BLaER1 (cell line): ENCODE measurements at regions not wholly inside any gene's neighbourhood (a gene's known extent, or its start where the extent isn't known, plus 50 kb on each side); places are given as distances from the start of the nearest gene placed in this dataset.

Experiments used
- H3K27ac ChIP-seq: shearing (Covaris generic); formaldehyde crosslinking; 2 replicates; pipeline ENCODE4 v1.8.1; 2022
- H3K27me3 ChIP-seq: shearing (Covaris generic); formaldehyde crosslinking; 2 replicates; pipeline ENCODE4 v1.8.1; 2022
- H3K36me3 ChIP-seq: shearing (Covaris generic); formaldehyde crosslinking; 2 replicates; pipeline ENCODE4 v1.8.1; 2022
- H3K4me1 ChIP-seq: shearing (Covaris generic); formaldehyde crosslinking; 2 replicates; pipeline ENCODE4 v1.8.1; 2022
- H3K4me2 ChIP-seq: shearing (Covaris generic); formaldehyde crosslinking; 2 replicates; pipeline ENCODE4 v1.8.1; 2022
- H3K4me3 ChIP-seq: shearing (Covaris generic); formaldehyde crosslinking; 2 replicates; pipeline ENCODE4 v1.8.1; 2022
- H3K9ac ChIP-seq: shearing (Covaris generic); formaldehyde crosslinking; 2 replicates; pipeline ENCODE4 v1.8.1; 2022
- H3K9me3 ChIP-seq: shearing (Covaris generic); formaldehyde crosslinking; 2 replicates; pipeline ENCODE4 v1.8.1; 2022
- H4K20me1 ChIP-seq: shearing (Covaris generic); formaldehyde crosslinking; 2 replicates; pipeline ENCODE4 v1.8.1; 2022
- Cebpa-rat ChIP-seq: shearing (Covaris generic); IDR thresholded peaks from 2 replicates; pipeline ENCODE4 v1.8.1; 2022

- Histone ChIP-seq H3K27ac (no peak overlapping the region), H3K27me3 (no peaks in the 10 kb centered on the region), H3K4me2 (no peak overlapping the region), H3K4me3 (no peak overlapping the region), H3K9me3 (no peaks in the 10 kb centered on the region), H3K9ac (no peak overlapping the region), H4K20me1 (no peaks in the 10 kb centered on the region), H3K36me3 (no peaks in the 10 kb centered on the region), H3K4me1 (peaks cover 6% of the 10 kb centered on the region; the same call in 1 of the 2 replicates)
- no peak for TF ChIP-seq Cebpa-rat
Measured at GRCh38 chr13:22138947-22139346, 468.1 kb downstream of the FGF9 start.

- H3K9me3 ChIP-seq, result no peaks in the 10 kb centered on the region
- H4K20me1 ChIP-seq, result no peaks in the 10 kb centered on the region
- H3K27ac ChIP-seq, result no peak overlapping the region
- H3K27me3 ChIP-seq, result no peaks in the 10 kb centered on the region
- H3K9ac ChIP-seq, result no peak overlapping the region
- H3K36me3 ChIP-seq, result no peaks in the 10 kb centered on the region
- H3K4me2 ChIP-seq, result no peak overlapping the region
- H3K4me1 ChIP-seq, result peaks cover 6% of the 10 kb centered on the region; the same call in 1 of the 2 replicates
- no peak overlapping the region for H3K4me3 ChIP-seq
- TF ChIP-seq Cebpa-rat, result no peak
Measured at GRCh38 chr13:22141716-22142115, 470.8 kb downstream of the FGF9 start.

- no peak overlapping the region for H3K27ac ChIP-seq
- no peaks in the 10 kb centered on the region for H4K20me1 ChIP-seq
- H3K9ac ChIP-seq, result no peak overlapping the region
- peaks cover 6% of the 10 kb centered on the region; the same call in 1 of the 2 replicates for H3K4me1 ChIP-seq
- H3K4me2 ChIP-seq, result no peak overlapping the region
- H3K9me3 ChIP-seq, result peaks cover 2% of the 10 kb centered on the region; the same call in 1 of the 2 replicates
- no peak for TF ChIP-seq Cebpa-rat
- H3K36me3 ChIP-seq, result no peaks in the 10 kb centered on the region
- H3K4me3 ChIP-seq, result no peak overlapping the region
- no peaks in the 10 kb centered on the region for H3K27me3 ChIP-seq
Measured at GRCh38 chr13:22143671-22144070, 472.8 kb downstream of the FGF9 start.

GRCh38 chr13:22144806-22145205 lies 473.9 kb downstream of the FGF9 start:
- H3K9me3 ChIP-seq, result peaks cover 6% of the 10 kb centered on the region; the same call in 1 of the 2 replicates
- no peak overlapping the region for H3K27ac ChIP-seq
- peaks cover 6% of the 10 kb centered on the region; the same call in 1 of the 2 replicates for H3K4me1 ChIP-seq
- H3K4me3 ChIP-seq, result no peak overlapping the region
- H3K36me3 ChIP-seq, result no peaks in the 10 kb centered on the region
- no peak overlapping the region for H3K9ac ChIP-seq
- no peaks in the 10 kb centered on the region for H4K20me1 ChIP-seq
- no peak for TF ChIP-seq Cebpa-rat
- H3K27me3 ChIP-seq, result no peaks in the 10 kb centered on the region
- H3K4me2 ChIP-seq, result no peak overlapping the region

- Histone ChIP-seq H3K27me3 (no peaks in the 10 kb centered on the region), H3K9ac (no peak overlapping the region), H4K20me1 (no peaks in the 10 kb centered on the region), H3K4me2 (no peak overlapping the region), H3K9me3 (peaks cover 6% of the 10 kb centered on the region; the same call in 1 of the 2 replicates), H3K36me3 (no peaks in the 10 kb centered on the region), H3K4me1 (no peaks in the 10 kb centered on the region), H3K4me3 (no peak overlapping the region), H3K27ac (no peak overlapping the region)
- no peak for TF ChIP-seq Cebpa-rat
Measured at GRCh38 chr13:22148187-22148586, 477.3 kb downstream of the FGF9 start.

- peaks cover 6% of the 10 kb centered on the region; the same call in 1 of the 2 replicates for H3K9me3 ChIP-seq
- no peaks in the 10 kb centered on the region for H3K4me1 ChIP-seq
- no peaks in the 10 kb centered on the region for H3K27me3 ChIP-seq
- no peaks in the 10 kb centered on the region for H3K36me3 ChIP-seq
- TF ChIP-seq Cebpa-rat, result no peak
- H3K4me3 ChIP-seq, result no peak overlapping the region
- H4K20me1 ChIP-seq, result no peaks in the 10 kb centered on the region
- no peak overlapping the region for H3K9ac ChIP-seq
- no peak overlapping the region for H3K27ac ChIP-seq
- no peak overlapping the region for H3K4me2 ChIP-seq
Measured at GRCh38 chr13:22152751-22153150, 481.9 kb downstream of the FGF9 start.

- H3K9ac ChIP-seq, result no peak overlapping the region
Measured at GRCh38 chr13:22154041-22154440, 483.2 kb downstream of the FGF9 start.

GRCh38 chr13:22161871-22162270 lies 491.0 kb downstream of the FGF9 start:
- Histone ChIP-seq H3K27ac (no peak overlapping the region), H3K4me1 (no peaks in the 10 kb centered on the region), H3K4me3 (no peak overlapping the region), H3K9me3 (no peaks in the 10 kb centered on the region), H3K27me3 (no peaks in the 10 kb centered on the region), H3K36me3 (no peaks in the 10 kb centered on the region), H3K9ac (no peak overlapping the region), H3K4me2 (no peak overlapping the region), H4K20me1 (no peaks in the 10 kb centered on the region)
- no peak for TF ChIP-seq Cebpa-rat

More at GRCh38 chr13:22154041-22154440, 483.2 kb downstream of the FGF9 start:
- Histone ChIP-seq H3K4me3 (no peak overlapping the region), H3K4me1 (no peaks in the 10 kb centered on the region), H4K20me1 (no peaks in the 10 kb centered on the region), H3K27ac (no peak overlapping the region), H3K9me3 (peaks cover under 1% of the 10 kb centered on the region; the same call in 1 of the 2 replicates), H3K4me2 (no peak overlapping the region), H3K27me3 (no peaks in the 10 kb centered on the region), H3K36me3 (no peaks in the 10 kb centered on the region)
- no peak for TF ChIP-seq Cebpa-rat

GRCh38 chr13:22162889-22163288 lies 492.0 kb downstream of the FGF9 start:
- Histone ChIP-seq H3K27me3 (no peaks in the 10 kb centered on the region), H3K9me3 (no peaks in the 10 kb centered on the region), H3K4me3 (no peak overlapping the region), H3K27ac (no peak overlapping the region), H3K4me2 (no peak overlapping the region), H4K20me1 (no peaks in the 10 kb centered on the region), H3K36me3 (no peaks in the 10 kb centered on the region), H3K9ac (no peak overlapping the region), H3K4me1 (no peaks in the 10 kb centered on the region)
- TF ChIP-seq Cebpa-rat, result no peak

- H3K36me3 ChIP-seq, result no peaks in the 10 kb centered on the region
- H3K4me3 ChIP-seq, result no peak overlapping the region
- H3K27me3 ChIP-seq, result no peaks in the 10 kb centered on the region
- H3K9me3 ChIP-seq, result no peaks in the 10 kb centered on the region
- no peak for TF ChIP-seq Cebpa-rat
- no peak overlapping the region for H3K9ac ChIP-seq
- H3K4me2 ChIP-seq, result no peak overlapping the region
- no peaks in the 10 kb centered on the region for H3K4me1 ChIP-seq
- no peaks in the 10 kb centered on the region for H4K20me1 ChIP-seq
- H3K27ac ChIP-seq, result no peak overlapping the region
Measured at GRCh38 chr13:22168437-22169190, 497.7 kb downstream of the FGF9 start.
